ENCODE measurements at regions not wholly inside any gene's neighbourhood (a gene's known extent, or its start where the extent isn't known, plus 50 kb on each side); places are given as distances from the start of the nearest gene placed in this dataset.

GRCh38 chr1:239307886-239308285 lies 78.5 kb upstream of the CHRM3 start:
- 29% methylated on average over 2 of the region's 2 CpGs for WGBS
- no peaks in the 10 kb centered on the region for H3K27me3 ChIP-seq (ENCODE audit: control insufficient read depth in 4 of 4, insufficient read depth in 4 of 4, low read length in 3 of 4)

More at GRCh38 chr1:239307886-239308285, 78.5 kb upstream of the CHRM3 start:
- no peak overlapping the region for H3K27ac ChIP-seq (ENCODE audit: low read depth in 1 of 2, low read length in 2 of 2)
- TF ChIP-seq CTCF (IDR thresholded peaks at IDR 0.05; ENCODE audit: low read depth, low read length, missing input control): no peak
- TF ChIP-seq TAF1 (conservative IDR thresholded peaks at IDR 0.05): no peak
- TF ChIP-seq REST (IDR thresholded peaks at IDR 0.05): no peak
- no peak for TF ChIP-seq HNF4G (IDR thresholded peaks at IDR 0.05)
- no peak for TF ChIP-seq SP1 (IDR thresholded peaks at IDR 0.05)
- TF ChIP-seq NR2F2 (IDR thresholded peaks at IDR 0.05): no peak
- no peak for TF ChIP-seq FOXA1 (IDR thresholded peaks at IDR 0.05)
- TF ChIP-seq EGR1 (IDR thresholded peaks at IDR 0.05; ENCODE audit: low read depth in 2 of 2): no peak
- no peak for TF ChIP-seq HNF4A (conservative IDR thresholded peaks at IDR 0.05)
- no peak for TF ChIP-seq YY1 (IDR thresholded peaks at IDR 0.05)
- TF ChIP-seq GABPA (IDR thresholded peaks at IDR 0.05 in 1 of 2, conservative IDR thresholded peaks at IDR 0.05 in 1 of 2): no peak
- TF ChIP-seq RAD21 (IDR thresholded peaks at IDR 0.05): no peak
- no peak for TF ChIP-seq ZBTB33 (IDR thresholded peaks at IDR 0.05)
- TF ChIP-seq FOXA2 (IDR thresholded peaks at IDR 0.05): no peak
- TF ChIP-seq RXRA (IDR thresholded peaks at IDR 0.05): no peak
- H3K36me3 ChIP-seq (ENCODE audit: control insufficient read depth in 4 of 4, insufficient read depth in 3 of 4, low read depth in 1 of 4, low read length in 3 of 4): no peaks in the 10 kb centered on the region
- H3K9me3 ChIP-seq (ENCODE audit: control insufficient read depth in 4 of 4, low read length in 3 of 4): no peaks in the 10 kb centered on the region
- H3K4me3 ChIP-seq (ENCODE audit: low read depth in 1 of 3, low read length in 3 of 3): no peak overlapping the region
- peaks cover 0 to 4% (median 0%) of the 10 kb centered on the region in 4 donors for H3K4me1 ChIP-seq (ENCODE audit: control insufficient read depth in 4 of 4, insufficient read depth in 4 of 4, low read length in 3 of 4)
- DNase-seq (ENCODE audit: low spot score): no peak
- no peak overlapping the region for H3K9ac ChIP-seq (ENCODE audit: low read depth in 1 of 2, low read length in 2 of 2)
